Astrocyte (in vitro differentiated cells and primary cell): ENCODE measurements at regions not wholly inside any gene's neighbourhood (a gene's known extent, or its start where the extent isn't known, plus 50 kb on each side); places are given as distances from the start of the nearest gene placed in this dataset.
A peak's percentile ranks its signal among the peaks of the same experiment; 100 is the strongest.

Experiments used
- DNase-seq: peaks from one replicate; pipeline ENCODE4 v3.0.0-alpha.2; 2010; ENCODE audit warnings: low read depth
- FAIRE-seq: peaks from 2 replicates; lab custom pipeline; 2011; peaks lifted over from hg19 to GRCh38; lab: Jason Lieb, UNC
- H2AFZ ChIP-seq: 2 replicates; pipeline ENCODE4 v1.6.0; 2012; ENCODE audit warnings: low read depth, low read length, inconsistent platforms
- H3K27ac ChIP-seq: 2 replicates; pipeline ENCODE4 v1.5.1; 2011; ENCODE audit warnings: low read depth, low read length, inconsistent platforms
- H3K27me3 ChIP-seq: 2 replicates; pipeline ENCODE4 v1.6.0; 2011; ENCODE audit warnings: low read length, inconsistent platforms; ENCODE audit not compliant: insufficient read depth
- H3K36me3 ChIP-seq: 2 replicates; pipeline ENCODE4 v1.5.1; 2011; ENCODE audit warnings: low read length, inconsistent platforms; ENCODE audit not compliant: insufficient read depth
- H3K4me1 ChIP-seq: 2 replicates; pipeline ENCODE4 v1.5.1; 2011; ENCODE audit warnings: low read length, inconsistent platforms; ENCODE audit not compliant: insufficient read depth
- H3K4me2 ChIP-seq: 2 replicates; pipeline ENCODE4 v1.6.0; 2012; ENCODE audit warnings: low read length, inconsistent platforms
- H3K4me3 ChIP-seq: 2 replicates; pipeline ENCODE4 v1.5.1; 2011; ENCODE audit warnings: low read depth, mild to moderate bottlenecking, low read length, inconsistent platforms; ENCODE audit not compliant: insufficient read depth
- H3K79me2 ChIP-seq: 2 replicates; pipeline ENCODE4 v1.6.0; 2012; ENCODE audit warnings: mild to moderate bottlenecking, low read length, inconsistent platforms; ENCODE audit not compliant: insufficient read depth
- H3K9ac ChIP-seq: 2 replicates; pipeline ENCODE4 v1.6.0; 2012; ENCODE audit warnings: mild to moderate bottlenecking, low read length, inconsistent platforms
- H3K9me3 ChIP-seq: 2 replicates; pipeline ENCODE4 v1.5.1; 2012; ENCODE audit warnings: low read depth, mild to moderate bottlenecking, low read length, inconsistent platforms; ENCODE audit not compliant: insufficient read depth
- H4K20me1 ChIP-seq: 2 replicates; pipeline ENCODE4 v1.6.0; 2012; ENCODE audit warnings: low read length, inconsistent platforms; ENCODE audit not compliant: insufficient read depth
- H3K27ac Mint-ChIP-seq: one replicate; pipeline ENCODE4 v1.8.0; 2021; ENCODE audit warnings: mild to moderate bottlenecking, mixed read lengths; ENCODE audit not compliant: unreplicated experiment
- H3K27me3 Mint-ChIP-seq: one replicate; pipeline ENCODE4 v1.8.0; 2021; ENCODE audit warnings: low read depth, mixed read lengths; ENCODE audit not compliant: unreplicated experiment
- H3K36me3 Mint-ChIP-seq: one replicate; pipeline ENCODE4 v1.8.0; 2021; ENCODE audit warnings: low read depth, mixed read lengths; ENCODE audit not compliant: unreplicated experiment
- H3K4me1 Mint-ChIP-seq: one replicate; pipeline ENCODE4 v1.8.0; 2021; ENCODE audit warnings: low read depth, mixed read lengths; ENCODE audit not compliant: unreplicated experiment
- H3K4me3 Mint-ChIP-seq: one replicate; pipeline ENCODE4 v1.8.0; 2021; ENCODE audit warnings: mild to moderate bottlenecking, moderate library complexity, mixed read lengths; ENCODE audit not compliant: unreplicated experiment
- H3K9me3 Mint-ChIP-seq: one replicate; pipeline ENCODE4 v1.8.0; 2021; ENCODE audit warnings: mild to moderate bottlenecking, mixed read lengths; ENCODE audit not compliant: unreplicated experiment
- CTCF ChIP-seq: IDR thresholded peaks from 2 replicates; pipeline ENCODE4 v1.5.1; 2011; ENCODE audit warnings: low read depth, mild to moderate bottlenecking, inconsistent platforms, low read length, moderate library complexity; ENCODE audit not compliant: insufficient read depth
- EZH2 ChIP-seq: IDR thresholded peaks from 2 replicates; pipeline ENCODE4 v1.6.1; 2012; ENCODE audit warnings: mild to moderate bottlenecking, low read length, inconsistent platforms; ENCODE audit not compliant: insufficient read depth

- peaks cover 6% of the 10 kb centered on the region for H3K79me2 ChIP-seq
- H3K27me3 ChIP-seq, result peaks cover 12% of the 10 kb centered on the region
- H3K9me3 ChIP-seq, result no peaks in the 10 kb centered on the region
- Mint-ChIP-seq H3K4me3 (peak overlapping the region; percentile 93), H3K27me3 (no peaks in the 10 kb centered on the region), H3K27ac (no peak overlapping the region), H3K9me3 (peaks cover 3% of the 10 kb centered on the region), H3K4me1 (peaks cover 10% of the 10 kb centered on the region), H3K36me3 (no peaks in the 10 kb centered on the region)
- TF ChIP-seq EZH2 (peak; percentile 9), CTCF (no peak)
- peak overlapping the region; percentile 87 for H3K4me2 ChIP-seq
- peak overlapping the region; percentile 59 for H3K9ac ChIP-seq
- H2AFZ ChIP-seq, result peak overlapping the region; percentile 85
- H3K36me3 ChIP-seq, result no peaks in the 10 kb centered on the region
- no peak for FAIRE-seq
- peaks cover 8% of the 10 kb centered on the region for H3K4me1 ChIP-seq
- H3K4me3 ChIP-seq, result peak overlapping the region; percentile 62
- H3K27ac ChIP-seq, result peak overlapping the region; percentile 51
- peaks cover 9% of the 10 kb centered on the region for H4K20me1 ChIP-seq
- peak; percentile 42 for DNase-seq
Measured at GRCh38 chr12:67068761-67069450, 200.3 kb upstream of the CAND1 start.

DNA sequence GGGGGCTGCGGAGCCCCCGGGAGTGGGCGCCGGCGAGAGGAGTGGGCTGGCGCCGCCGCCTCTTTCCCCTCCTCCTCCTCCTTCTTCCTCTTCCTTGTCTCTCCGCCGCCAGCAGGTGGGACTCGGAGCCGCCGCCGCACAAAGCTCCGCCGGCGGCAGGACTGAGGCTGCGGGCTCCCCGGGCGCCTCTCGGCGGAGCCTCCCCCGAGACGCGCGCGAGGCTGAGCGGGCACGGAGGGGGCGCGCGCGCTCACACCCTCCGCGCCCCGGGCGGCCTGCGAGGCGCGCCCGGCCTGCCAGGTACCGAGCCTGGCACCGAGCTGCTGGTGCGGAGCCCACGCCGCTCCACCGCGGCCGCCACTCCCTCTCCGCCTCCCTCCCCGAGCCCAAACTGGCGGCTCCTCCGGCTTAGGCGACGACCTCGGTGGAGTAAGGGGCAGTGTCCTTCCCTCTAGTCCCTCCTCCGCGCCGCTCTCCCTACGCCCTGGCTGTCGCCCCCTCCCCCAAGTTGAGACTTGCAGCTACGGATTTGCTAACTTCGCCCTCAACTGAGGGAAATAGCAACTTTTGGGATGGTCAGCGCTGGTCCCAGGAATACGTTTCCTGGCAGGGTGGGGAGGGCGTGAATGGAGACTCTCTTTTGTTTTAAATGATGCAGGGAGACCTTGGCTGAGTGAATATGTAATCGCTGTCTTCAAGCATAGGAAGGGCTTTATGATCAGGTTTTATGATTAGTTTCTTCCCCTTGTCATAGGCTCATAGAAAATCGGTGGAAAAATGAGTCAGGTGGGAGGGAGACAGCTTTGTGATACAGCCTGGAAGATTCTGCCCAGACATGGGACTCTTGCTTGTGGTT lies 199.5 kb upstream of the CAND1 start:
- no peak for FAIRE-seq
- TF ChIP-seq EZH2 (peak; percentile 5), CTCF (no peak)
- H3K27ac ChIP-seq, result no peak overlapping the region

More for the DNA sequence above, 199.5 kb upstream of the CAND1 start:
- Mint-ChIP-seq H3K4me3 (peak overlapping the region; percentile 87), H3K27ac (peak overlapping the region; percentile 70), H3K27me3 (no peaks in the 10 kb centered on the region), H3K36me3 (no peaks in the 10 kb centered on the region), H3K4me1 (peaks cover 10% of the 10 kb centered on the region), H3K9me3 (peaks cover 3% of the 10 kb centered on the region)
- DNase-seq, result no peak
- Histone ChIP-seq H4K20me1 (peaks cover 9% of the 10 kb centered on the region), H3K9me3 (no peaks in the 10 kb centered on the region), H2AFZ (peak overlapping the region; percentile 85), H3K27me3 (peaks cover 12% of the 10 kb centered on the region), H3K9ac (peak overlapping the region; percentile 59), H3K36me3 (no peaks in the 10 kb centered on the region), H3K4me3 (peak overlapping the region; percentile 55), H3K4me2 (peak overlapping the region; percentile 87), H3K79me2 (peaks cover 6% of the 10 kb centered on the region), H3K4me1 (peaks cover 8% of the 10 kb centered on the region)
